Astrocyte of the cerebellum (primary cell): ENCODE measurements at regions not wholly inside any gene's neighbourhood (a gene's known extent, or its start where the extent isn't known, plus 50 kb on each side); places are given as distances from the start of the nearest gene placed in this dataset.
"Not testable (repeated sequence)": the region's sequence is repeated elsewhere in the genome, so short reads cannot be mapped to it uniquely, and the experiment has no call there.

Experiments
- DNase-seq: peaks from one replicate; pipeline ENCODE4 v3.0.0-alpha.2; 2011; ENCODE audit warnings: low read depth
- H3K4me3 ChIP-seq: 2 replicates; pipeline ENCODE4 v1.5.1; 2011; ENCODE audit warnings: mild to moderate bottlenecking, low read depth, low read length, moderate library complexity
- CTCF ChIP-seq: IDR thresholded peaks from 2 replicates; pipeline ENCODE4 v1.5.1; 2012; ENCODE audit warnings: low read length, low read depth, moderate library complexity, mild to moderate bottlenecking; ENCODE audit errors: missing control alignments
- in situ Hi-C: cut with HindIII; loops from 2 replicates; pipeline ENCODE4 v1.10.0; 2017; ENCODE audit warnings: low sequenced_read_pairs

- in situ Hi-C loops: no loop called here
- TF ChIP-seq CTCF: no peak
- no peak overlapping the region for H3K4me3 ChIP-seq
- DNase-seq: no peak
Measured at GRCh38 chr18:38198526-38198925, 632.9 kb upstream of the CELF4 start.

DNA sequence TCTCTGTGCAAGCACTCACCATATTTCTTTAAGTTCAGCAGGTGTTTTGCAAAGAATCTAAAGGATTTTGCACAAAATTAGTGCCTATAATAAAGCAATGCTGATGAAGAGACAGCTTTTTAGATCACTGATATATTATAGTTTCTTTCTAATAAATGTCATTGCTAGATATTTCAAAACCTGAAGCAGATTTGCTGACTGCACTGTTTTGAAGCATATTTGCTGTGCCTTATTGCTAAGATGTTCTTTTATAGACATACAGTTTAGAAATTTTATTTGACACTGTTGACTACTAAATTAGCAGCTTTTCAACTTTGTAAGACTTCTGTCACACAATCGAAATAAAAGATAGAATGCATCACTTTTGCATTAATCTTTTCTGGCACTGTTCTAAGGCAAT, 620.9 kb upstream of the CELF4 start:
- in situ Hi-C loops: no loop called here

GRCh38 chr18:38174594-38174993, 609.0 kb upstream of the CELF4 start:
- in situ Hi-C loops: no loop called here
- DNase-seq: no peak
- no peak overlapping the region for H3K4me3 ChIP-seq
- TF ChIP-seq CTCF: no peak

More for the DNA sequence above, 620.9 kb upstream of the CELF4 start:
- H3K4me3 ChIP-seq: no peak overlapping the region
- TF ChIP-seq CTCF: no peak
- no peak for DNase-seq

DNA sequence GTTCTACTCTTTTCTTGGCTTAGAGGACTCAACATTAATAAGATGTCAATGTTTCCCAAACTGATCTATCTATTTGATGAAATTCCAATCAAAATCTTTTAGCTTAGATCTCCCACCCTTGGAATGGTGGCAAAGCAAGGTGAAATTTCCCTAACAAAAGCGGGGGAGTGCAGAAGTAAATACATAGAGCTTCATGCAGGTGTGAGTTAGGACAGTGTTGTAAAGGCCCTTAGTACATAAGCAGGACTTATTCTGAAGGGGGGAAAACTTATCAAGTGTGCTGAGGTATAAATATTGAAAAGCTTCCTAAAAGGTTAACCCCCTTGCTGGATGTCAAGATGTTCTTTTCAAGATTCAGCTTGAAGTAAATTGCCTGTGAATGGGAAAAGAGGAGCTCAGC, 608.6 kb upstream of the CELF4 start:
- no peak overlapping the region for H3K4me3 ChIP-seq
- TF ChIP-seq CTCF: no peak
- in situ Hi-C loops: no loop called here
- DNase-seq: no peak

- no peak for TF ChIP-seq CTCF
- in situ Hi-C loops: no loop called here
Measured at GRCh38 chr18:38170845-38171244, 605.2 kb upstream of the CELF4 start.

GRCh38 chr18:38167623-38168022, 602.0 kb upstream of the CELF4 start:
- in situ Hi-C loops: no loop called here
- DNase-seq: no peak
- no peak for TF ChIP-seq CTCF
- H3K4me3 ChIP-seq: no peak overlapping the region

More at GRCh38 chr18:38170845-38171244, 605.2 kb upstream of the CELF4 start:
- DNase-seq: no peak
- no peak overlapping the region for H3K4me3 ChIP-seq

- H3K4me3 ChIP-seq, DNase-seq, in situ Hi-C loops: not testable (repeated sequence)
Measured at GRCh38 chr18:38153116-38153515, 587.5 kb upstream of the CELF4 start.
